Erythroblast (primary cell): ENCODE measurements at regions not wholly inside any gene's neighbourhood (a gene's known extent, or its start where the extent isn't known, plus 50 kb on each side); places are given as distances from the start of the nearest gene placed in this dataset.
"Not testable (repeated sequence)": the region's sequence is repeated elsewhere in the genome, so short reads cannot be mapped to it uniquely, and the experiment has no call there.

Experiments used
- GATA1 ChIP-seq: IDR thresholded peaks from 2 replicates; pipeline ENCODE4 v1.6.1; 2011; ENCODE audit warnings: low read depth, mild to moderate bottlenecking, control low read depth, low read length, moderate library complexity
- POLR2A ChIP-seq: IDR thresholded peaks from 2 replicates; pipeline ENCODE4 v1.6.1; 2011; ENCODE audit warnings: mild to moderate bottlenecking, low read length

- TF ChIP-seq POLR2A, GATA1: not testable (repeated sequence)
Observed at GRCh38 chr14:100009802-100010201, 55.4 kb upstream of the EVL start.
